C4-2B (cell line): ENCODE measurements at regions not wholly inside any gene's neighbourhood (a gene's known extent, or its start where the extent isn't known, plus 50 kb on each side); places are given as distances from the start of the nearest gene placed in this dataset.

Source experiments
- CTCF ChIP-seq: fragments of 450-650 bp; conservative IDR thresholded peaks from 2 replicates; pipeline ENCODE4 v1.5.1; 2017; ENCODE audit warnings: mild to moderate bottlenecking
- ZFX ChIP-seq: fragments of 450-650 bp; IDR thresholded peaks from 2 replicates; pipeline ENCODE4 v1.6.1; 2017

GRCh38 chr18:39359636-39360035 is 1794.0 kb upstream of the CELF4 start:
- TF ChIP-seq CTCF = no peak
- TF ChIP-seq ZFX = no peak
